ENCODE measurements at regions not wholly inside any gene's neighbourhood (a gene's known extent, or its start where the extent isn't known, plus 50 kb on each side); places are given as distances from the start of the nearest gene placed in this dataset.
A peak's percentile ranks its signal among the peaks of the same experiment; 100 is the strongest.

GRCh38 chr4:133465022-133465421 is 315.9 kb downstream of the PCDH10 start:
- DNase-seq: no peak

- DNase-seq: no peak
Measured at GRCh38 chr4:133464311-133464710, 315.2 kb downstream of the PCDH10 start.

GRCh38 chr4:133452678-133453077 is 303.6 kb downstream of the PCDH10 start:
- DNase-seq: no peak

GRCh38 chr4:133450813-133451212 is 301.7 kb downstream of the PCDH10 start:
- DNase-seq: no peak

- no peak for DNase-seq
Measured at GRCh38 chr4:133440404-133440803, 291.3 kb downstream of the PCDH10 start.

- no peak for DNase-seq
Measured at GRCh38 chr4:133439830-133440229, 290.7 kb downstream of the PCDH10 start.

DNA sequence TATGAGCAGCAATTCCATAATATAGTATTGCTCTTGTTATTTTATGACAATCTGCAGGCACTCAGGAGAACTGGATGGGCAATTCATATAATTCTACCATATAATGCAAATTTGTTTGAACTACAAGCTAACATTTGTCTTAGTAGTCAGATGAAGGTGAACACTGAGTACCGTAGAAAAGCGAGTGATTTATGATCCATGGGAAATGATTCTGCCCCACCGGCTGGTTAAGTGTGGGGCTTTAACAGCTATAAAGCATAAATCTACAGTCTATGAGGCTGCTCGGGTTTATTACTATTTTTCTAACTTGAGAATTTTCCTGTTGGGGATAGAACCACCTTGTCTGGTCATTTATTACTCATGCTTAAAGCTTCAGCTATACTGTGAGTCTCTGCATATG is 275.5 kb downstream of the PCDH10 start:
- no peak for DNase-seq

GRCh38 chr4:133403913-133404312 is 254.8 kb downstream of the PCDH10 start:
- no peak for DNase-seq

- DNase-seq: no peak
Measured at GRCh38 chr4:133402616-133403015, 253.5 kb downstream of the PCDH10 start.

GRCh38 chr4:133394971-133395627 is 246.0 kb downstream of the PCDH10 start:
- DNase-seq: no peak

DNA sequence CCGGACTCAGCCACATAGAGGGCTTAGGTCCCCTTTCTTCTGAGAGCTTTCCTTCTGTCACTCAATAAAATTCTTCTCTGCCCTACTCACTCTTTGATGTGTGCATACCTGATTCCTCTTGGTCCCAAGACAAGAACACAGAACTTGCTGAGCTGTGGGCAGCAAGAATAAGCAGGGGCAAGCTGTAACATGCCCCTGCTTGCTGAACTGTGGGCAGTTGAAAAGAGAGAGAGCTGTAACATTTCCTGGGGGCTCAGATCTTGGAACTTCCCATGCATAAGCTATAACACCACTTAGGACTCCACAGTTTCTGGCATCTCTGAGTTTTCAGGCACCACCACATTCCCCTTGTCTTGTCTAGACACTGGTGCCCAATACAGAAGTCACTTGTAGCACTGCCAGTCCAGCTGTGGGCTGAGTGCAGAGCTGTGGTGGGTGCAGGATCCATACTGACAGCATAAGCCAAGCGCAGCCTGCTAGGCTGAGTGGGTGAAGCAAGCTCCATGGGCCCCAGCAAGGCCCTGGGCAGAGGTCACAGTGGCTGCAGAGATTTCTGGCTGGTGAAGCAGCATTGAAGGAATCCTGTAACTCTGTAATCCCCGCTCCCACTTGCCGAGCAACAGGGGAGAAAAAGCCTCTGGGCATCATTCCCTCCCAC is 241.2 kb downstream of the PCDH10 start:
- no peak for DNase-seq

- DNase-seq: no peak
Measured at GRCh38 chr4:133389029-133389428, 239.9 kb downstream of the PCDH10 start.

DNA sequence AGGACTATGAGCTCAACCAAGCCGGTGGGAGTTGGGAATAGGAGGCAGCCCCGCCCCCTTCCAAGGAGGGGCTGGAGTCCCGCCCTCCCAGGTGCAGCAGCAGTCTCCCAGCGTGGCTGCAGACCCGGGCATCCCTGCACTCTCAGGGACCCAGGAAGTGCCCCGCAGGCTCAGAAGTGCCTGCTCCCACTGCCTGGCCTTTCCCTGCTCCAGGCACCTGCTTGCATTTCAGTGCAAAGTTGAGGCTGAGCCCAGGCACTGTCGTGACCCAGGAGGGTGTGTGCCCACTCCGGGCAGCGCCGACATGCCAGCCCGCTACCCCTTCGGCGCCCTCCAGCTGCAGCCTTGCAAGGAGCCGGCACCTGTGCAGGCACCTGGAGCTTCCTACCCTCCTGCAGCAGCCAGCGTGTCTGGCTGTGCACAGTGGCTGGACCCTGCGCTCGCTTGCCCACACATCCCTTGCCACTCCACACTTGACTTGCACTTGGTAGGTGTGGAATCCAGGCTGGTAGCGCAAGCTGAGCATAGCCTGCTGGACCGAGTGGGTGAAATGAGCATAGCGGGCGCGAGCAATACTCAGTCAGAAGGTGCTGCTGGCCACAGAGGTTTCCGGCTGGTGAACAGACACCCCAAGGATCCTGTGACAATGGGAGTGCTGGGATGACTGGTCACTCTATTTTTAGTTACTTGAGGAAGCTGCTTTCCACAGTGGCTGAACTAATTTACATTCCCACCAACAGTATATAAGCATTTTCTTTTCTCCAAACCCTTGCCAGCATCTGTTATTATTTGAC is 236.3 kb downstream of the PCDH10 start:
- no peak for DNase-seq

DNA sequence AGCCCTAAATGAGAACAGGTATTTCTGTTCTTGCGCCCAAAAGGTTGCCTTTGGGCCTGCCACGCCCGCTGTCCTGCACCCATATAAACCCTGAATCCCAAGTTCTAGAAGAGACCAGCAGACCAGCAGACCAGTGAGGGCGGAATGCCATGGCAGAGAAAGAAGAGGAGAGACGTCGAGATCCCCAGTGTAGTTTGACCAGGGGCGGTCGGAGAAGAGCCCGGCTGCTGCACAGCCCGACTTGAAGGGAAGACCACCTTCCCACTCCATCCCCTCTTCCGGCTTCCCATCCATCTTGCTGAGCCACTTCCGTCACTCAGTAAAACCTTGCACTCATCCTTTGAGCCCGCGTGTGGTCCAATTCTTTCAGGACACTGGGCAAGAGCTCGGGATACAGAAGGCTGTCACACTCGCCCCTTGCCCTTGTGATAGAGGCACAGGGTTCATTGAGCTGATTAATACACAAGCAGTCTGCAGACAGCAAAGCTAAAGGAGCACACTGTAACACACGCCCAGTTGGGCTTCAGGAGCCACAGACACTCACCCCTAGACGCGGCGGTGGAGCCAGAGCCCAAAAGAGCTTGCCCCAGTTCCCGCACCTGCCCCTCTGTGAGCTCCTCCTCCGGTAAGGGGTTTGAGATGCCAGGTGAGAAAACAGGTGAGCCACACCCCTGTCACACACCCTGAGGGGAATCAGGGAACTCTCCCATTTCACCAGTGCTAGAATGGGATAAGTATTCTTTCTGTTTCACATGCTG is 230.8 kb downstream of the PCDH10 start:
- DNase-seq: no peak

- no peak for DNase-seq
Measured at GRCh38 chr4:133377286-133377685, 228.2 kb downstream of the PCDH10 start.

DNA sequence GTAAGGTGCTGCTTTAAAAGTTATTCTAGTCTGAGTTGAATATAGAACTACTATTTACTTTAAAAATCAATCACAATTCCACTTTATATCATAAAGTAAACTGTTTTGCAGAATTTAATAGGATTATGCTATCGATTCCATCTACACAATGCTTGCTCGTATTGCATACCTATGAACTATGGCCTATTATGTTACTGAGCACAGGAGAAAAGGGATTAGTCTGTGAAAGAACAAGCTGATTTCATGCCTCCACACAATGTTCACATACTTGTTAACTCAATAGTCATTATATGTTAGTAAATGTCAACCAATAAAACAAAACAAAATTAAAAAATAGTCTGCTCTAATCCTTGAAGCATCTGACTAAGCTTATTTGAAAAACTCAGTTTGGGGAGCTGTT is 223.6 kb downstream of the PCDH10 start:
- no peak for DNase-seq

DNA sequence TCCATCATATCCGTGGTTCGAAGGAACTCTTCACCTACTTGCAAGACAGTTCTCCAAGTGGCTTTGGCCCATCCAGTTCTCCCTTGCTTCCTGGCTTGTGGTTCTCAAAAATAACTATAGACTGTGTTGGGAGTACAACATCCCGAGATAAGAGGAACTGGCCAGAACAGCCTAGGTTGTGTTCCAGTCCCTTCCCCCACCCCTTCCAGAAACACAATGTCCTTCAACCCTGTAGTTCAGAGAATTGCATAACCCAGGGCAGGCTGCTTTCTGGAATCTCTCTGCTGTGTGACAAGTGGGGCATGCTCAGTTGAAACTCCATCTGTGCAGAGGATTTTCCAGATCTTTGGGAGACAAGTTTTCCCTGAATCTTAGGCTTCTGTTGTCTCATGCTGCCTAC is 206.5 kb downstream of the PCDH10 start:
- DNase-seq: no peak

- DNase-seq: no peak
Measured at GRCh38 chr4:133347409-133347808, 198.3 kb downstream of the PCDH10 start.

DNA sequence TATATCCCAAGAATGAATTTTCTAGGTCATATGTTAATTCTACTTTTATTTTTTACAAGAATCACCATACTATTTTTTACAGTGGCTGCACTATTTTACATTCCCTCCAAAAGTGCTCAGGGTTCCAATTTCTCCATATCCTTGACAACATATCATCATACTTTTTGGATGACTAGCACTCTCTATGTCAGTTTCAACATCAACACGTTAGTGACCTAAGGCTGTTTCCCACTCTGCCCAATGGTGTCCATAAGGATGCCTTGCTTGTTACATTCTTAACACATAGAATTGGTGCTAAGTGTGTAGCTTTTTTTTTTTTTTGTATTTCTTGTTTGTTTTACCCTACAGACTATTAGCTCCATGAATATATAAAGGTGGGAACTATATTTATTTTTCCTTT is 175.4 kb downstream of the PCDH10 start:
- no peak for DNase-seq

GRCh38 chr4:133323670-133324069 is 174.6 kb downstream of the PCDH10 start:
- DNase-seq: no peak

DNA sequence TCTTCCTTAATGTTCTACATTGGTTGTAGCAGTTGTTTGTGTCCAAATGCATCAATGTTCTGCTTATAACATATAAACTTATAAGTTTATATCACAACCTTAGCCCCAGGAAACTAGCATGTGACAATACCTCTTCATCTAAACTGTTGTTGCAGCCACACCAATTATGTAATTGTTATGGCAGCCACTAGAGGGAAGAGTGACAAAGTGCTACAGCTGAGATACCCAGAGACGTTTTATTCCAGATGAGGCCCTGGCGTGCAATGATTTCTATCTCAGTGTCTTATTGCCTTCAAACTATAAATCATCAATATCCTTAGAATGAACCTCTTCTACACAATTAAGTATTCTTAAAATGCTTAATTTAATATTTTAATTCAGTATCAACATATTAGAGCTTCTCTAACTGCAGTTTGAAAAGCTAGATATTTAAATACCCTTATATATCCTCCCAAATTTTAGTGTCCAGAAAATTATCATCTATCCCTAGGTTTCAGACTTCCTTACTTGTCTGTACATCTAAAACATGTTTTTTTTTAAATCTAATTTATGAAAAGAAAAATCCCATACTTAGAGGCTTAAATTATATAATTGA is 171.6 kb downstream of the PCDH10 start:
- peak; percentile 46 for DNase-seq

GRCh38 chr4:133316909-133317308 is 167.8 kb downstream of the PCDH10 start:
- peak; percentile 1 for DNase-seq

GRCh38 chr4:133314991-133315390 is 165.9 kb downstream of the PCDH10 start:
- no peak for DNase-seq

All from fibroblast of skin of scalp (primary cell).